Esophagus squamous epithelium (tissue), 5 donors: ENCODE measurements at regions not wholly inside any gene's neighbourhood (a gene's known extent, or its start where the extent isn't known, plus 50 kb on each side); places are given as distances from the start of the nearest gene placed in this dataset.

ENCODE experiments used
- DNase-seq: peaks from one replicate; lab custom pipeline; 2025; lab: John Stamatoyannopoulos, UW
- H3K27ac ChIP-seq, 4 donors: fragments of 200-600 bp; sonication (generic); one replicate each; pipeline ENCODE4 v1.5.1; 2016 to 2019; ENCODE audit warnings: mild to moderate bottlenecking in 1 of 4
- H3K27me3 ChIP-seq, 4 donors: fragments of 200-600 bp; sonication (generic); 1 replicate in 3 of 4; 2 replicates in 1 of 4; pipeline versions ENCODE4 v1.5.1 to v1.6.0; 2017 to 2021; ENCODE audit warnings: antibody characterized with exemption in 1 of 4
- H3K36me3 ChIP-seq, 3 donors: fragments of 200-600 bp; sonication (generic); one replicate each; pipeline ENCODE4 v1.5.1; 2016 to 2019
- H3K4me1 ChIP-seq, 3 donors: fragments of 200-600 bp; sonication (generic); one replicate each; pipeline ENCODE4 v1.5.1; 2017 to 2019
- H3K4me3 ChIP-seq, 4 donors: fragments of 200-600 bp; sonication (generic); 1 replicate in 3 of 4; 2 replicates in 1 of 4; pipeline ENCODE4 v1.5.1; 2016 to 2019; ENCODE audit warnings: mild to moderate bottlenecking in 2 of 4, moderate library complexity in 1 of 4
- H3K9me3 ChIP-seq, 3 donors: fragments of 200-600 bp; sonication (generic); one replicate each; pipeline ENCODE4 v1.5.1; 2016 to 2019
- CTCF ChIP-seq, 6 experiments: fragments of 450-650 bp in 4 of 6; fragments of 200-600 bp in 2 of 6; sonication (generic) in 2 of 6; IDR thresholded peaks; one replicate each; pipeline ENCODE4 v1.5.1; 2016 to 2019; ENCODE audit warnings: antibody characterized with exemption in 6 of 6, mild to moderate bottlenecking in 4 of 6, moderate library complexity in 4 of 6
- POLR2A ChIP-seq, 4 donors: fragments of 450-650 bp; IDR thresholded peaks; one replicate each; pipeline ENCODE4 v1.6.1; 2017; ENCODE audit warnings: antibody characterized with exemption in 4 of 4, mild to moderate bottlenecking in 4 of 4, moderate library complexity in 3 of 4
- WGBS, 2 donors: methylation state at CpG; one replicate each; pipeline ENCODE4 v1.1.5; 2018; 5-methylcytosine and 5-hydroxymethylcytosine counted together
- intact Hi-C: fragments of 100-400 bp; cut with DNase I; formaldehyde crosslinking; loops from one replicate; pipeline ENCODE4 v1.15.0; 2022
- donor health status: DM: yes; HTN: yes; CAD: no.

- Histone ChIP-seq H3K27ac (no peak overlapping the region), H3K9me3 (peaks cover 0 to 5% (median 0%) of the 10 kb centered on the region in 3 donors), H3K4me3 (no peak overlapping the region), H3K4me1 (no peaks in the 10 kb centered on the region), H3K36me3 (no peaks in the 10 kb centered on the region), H3K27me3 (no peaks in the 10 kb centered on the region)
- no peak for DNase-seq
- intact Hi-C loops = no loop called here
- 65 to 85% methylated on average over 2 of the region's 2 CpGs for WGBS, 2 donors
- TF ChIP-seq CTCF (IDR thresholded peaks at IDR 0.05) (no peak), POLR2A (IDR thresholded peaks at IDR 0.05) (no peak)
These were observed 585.3 kb upstream of the CCNG1 start for GRCh38 chr5:162852134-162852533.

GRCh38 chr5:162858770-162859169, 578.6 kb upstream of the CCNG1 start:
- TF ChIP-seq POLR2A (IDR thresholded peaks at IDR 0.05) (no peak), CTCF (IDR thresholded peaks at IDR 0.05) (no peak)
- intact Hi-C loops = no loop called here
- Histone ChIP-seq H3K9me3 (peaks cover 0 to 25% (median 0%) of the 10 kb centered on the region in 3 donors), H3K36me3 (no peaks in the 10 kb centered on the region), H3K4me3 (no peak overlapping the region), H3K27me3 (no peaks in the 10 kb centered on the region), H3K4me1 (no peaks in the 10 kb centered on the region), H3K27ac (no peak overlapping the region)
- 82 to 92% methylated on average over 4 of the region's 4 CpGs for WGBS, 2 donors
- no peak for DNase-seq

- H3K27me3 ChIP-seq = no peaks in the 10 kb centered on the region
- peaks cover 0 to 9% (median 0%) of the 10 kb centered on the region in 3 donors for H3K9me3 ChIP-seq
- no peak for TF ChIP-seq CTCF (IDR thresholded peaks at IDR 0.05)
- TF ChIP-seq POLR2A (IDR thresholded peaks at IDR 0.05) = no peak
- H3K4me1 ChIP-seq = no peaks in the 10 kb centered on the region
- intact Hi-C loops = no loop called here
- H3K4me3 ChIP-seq = no peak overlapping the region
- no peak overlapping the region for H3K27ac ChIP-seq
- no peak for DNase-seq
- H3K36me3 ChIP-seq = no peaks in the 10 kb centered on the region
These were observed 566.4 kb upstream of the CCNG1 start for GRCh38 chr5:162870966-162871365.

GRCh38 chr5:162882629-162883028, 554.8 kb upstream of the CCNG1 start:
- H3K27ac ChIP-seq = no peak overlapping the region
- H3K4me1 ChIP-seq = no peaks in the 10 kb centered on the region
- intact Hi-C loops = no loop called here
- H3K9me3 ChIP-seq = peaks cover 0 to 12% (median 0%) of the 10 kb centered on the region in 3 donors
- no peak for TF ChIP-seq CTCF (IDR thresholded peaks at IDR 0.05)
- no peak for TF ChIP-seq POLR2A (IDR thresholded peaks at IDR 0.05)
- no peaks in the 10 kb centered on the region for H3K36me3 ChIP-seq
- WGBS, 2 donors = 79 to 90% methylated on average over 10 to 11 of the region's 12 CpGs
- H3K4me3 ChIP-seq = no peak overlapping the region
- DNase-seq = no peak
- no peaks in the 10 kb centered on the region for H3K27me3 ChIP-seq

GRCh38 chr5:162886717-162887116, 550.7 kb upstream of the CCNG1 start:
- H3K9me3 ChIP-seq = peaks cover 0 to 8% (median 0%) of the 10 kb centered on the region in 3 donors
- H3K36me3 ChIP-seq = no peaks in the 10 kb centered on the region
- TF ChIP-seq POLR2A (IDR thresholded peaks at IDR 0.05) (no peak), CTCF (IDR thresholded peaks at IDR 0.05) (no peak)
- no peaks in the 10 kb centered on the region for H3K4me1 ChIP-seq
- no peak for DNase-seq
- intact Hi-C loops = no loop called here
- no peaks in the 10 kb centered on the region for H3K27me3 ChIP-seq
- H3K27ac ChIP-seq = no peak overlapping the region
- WGBS, 2 donors = 61 to 72% methylated on average over 6 of the region's 6 CpGs
- no peak overlapping the region for H3K4me3 ChIP-seq
